SK-N-SH (cell line): ENCODE measurements at regions not wholly inside any gene's neighbourhood (a gene's known extent, or its start where the extent isn't known, plus 50 kb on each side); places are given as distances from the start of the nearest gene placed in this dataset.

Experiments
- CTCF ChIA-PET: fragments of 300-600, 350-600 bp; formaldehyde crosslinking; extraction: SDS; loops from one replicate; lab custom pipeline; 2021; lab: Yijun Ruan, JAX
- POLR2A ChIA-PET: fragments of 350-600 bp; sonication (Branson Sonifier 250); formaldehyde crosslinking; extraction: SDS; loops from one replicate; lab custom pipeline; 2020; ENCODE audit warnings: antibody characterized with exemption, inconsistent platforms; lab: Yijun Ruan, JAX
- DNase-seq: peaks from one replicate; pipeline ENCODE4 v3.0.0; 2012
- H2AFZ ChIP-seq: fragments of 200-600 bp; sonication (generic); 2 replicates; pipeline ENCODE4 v1.8.1; 2016; ENCODE audit warnings: antibody characterized with exemption, mild to moderate bottlenecking, low read depth
- H3F3A ChIP-seq: fragments of 200-600 bp; sonication (generic); replicated peaks from 2 replicates; pipeline ENCODE3; 2016; ENCODE audit warnings: antibody characterized with exemption, mild to moderate bottlenecking; ENCODE audit not compliant: insufficient read depth
- H3K27ac ChIP-seq, 2 experiments: fragments of 200-500 bp in 1 of 2; fragments of 200-600 bp in 1 of 2; sonication (Bioruptor generic) in 1 of 2; sonication (generic), shearing (Covaris generic) in 1 of 2; 2 replicates each; pipeline versions ENCODE4 v1.5.1 to v1.6.1; 2014 to 2016; ENCODE audit warnings: low read depth in 2 of 2, inconsistent platforms in 1 of 2, low read length in 1 of 2, mild to moderate bottlenecking in 1 of 2, mixed read lengths in 1 of 2
- H3K27me3 ChIP-seq: fragments of 200-600 bp; sonication (generic), shearing (Covaris generic); 2 replicates; pipeline ENCODE4 v1.6.1; 2016; ENCODE audit warnings: mixed run types; ENCODE audit not compliant: insufficient read depth
- H3K36me3 ChIP-seq, 2 experiments: fragments of 200-500 bp in 1 of 2; fragments of 200-600 bp in 1 of 2; sonication (Bioruptor generic) in 1 of 2; sonication (generic) in 1 of 2; replicated peaks in 1 of 2; 2 replicates each; pipeline versions ENCODE3 to v1.5.1; 2014 to 2016; ENCODE audit warnings: low read length in 1 of 2, mild to moderate bottlenecking in 1 of 2; ENCODE audit not compliant: insufficient read depth in 2 of 2, control insufficient read depth in 1 of 2
- H3K4me1 ChIP-seq, 2 experiments: fragments of 200-500 bp in 1 of 2; fragments of 200-600 bp in 1 of 2; sonication (Bioruptor generic) in 1 of 2; sonication (generic), shearing (Covaris generic) in 1 of 2; 2 replicates each; pipeline versions ENCODE4 v1.5.1 to v1.6.1; 2014 to 2016; ENCODE audit warnings: low read depth in 1 of 2, low read length in 1 of 2, mixed run types in 1 of 2; ENCODE audit not compliant: insufficient read depth in 2 of 2, control insufficient read depth in 1 of 2
- H3K4me2 ChIP-seq: fragments of 200-600 bp; sonication (generic), shearing (Covaris generic); 2 replicates; pipeline ENCODE4 v1.6.1; 2017; ENCODE audit warnings: mixed run types
- H3K4me3 ChIP-seq, 2 experiments: fragments of 200-500 bp in 1 of 2; fragments of 200-600 bp in 1 of 2; sonication (Bioruptor generic) in 1 of 2; sonication (generic), shearing (Covaris generic) in 1 of 2; 2 replicates each; pipeline versions ENCODE4 v1.5.1 to v1.8.1; 2014 to 2016; ENCODE audit warnings: low read depth in 2 of 2, inconsistent platforms in 1 of 2, low read length in 1 of 2, mild to moderate bottlenecking in 1 of 2, mixed read lengths in 1 of 2, moderate library complexity in 1 of 2
- H3K79me2 ChIP-seq: fragments of 200-600 bp; sonication (generic); 2 replicates; pipeline ENCODE4 v1.8.1; 2017; ENCODE audit warnings: mild to moderate bottlenecking; ENCODE audit not compliant: insufficient read depth
- H3K9ac ChIP-seq: fragments of 200-600 bp; sonication (generic); 2 replicates; pipeline ENCODE4 v1.6.1; 2017; ENCODE audit warnings: mixed run types
- H3K9me2 ChIP-seq: fragments of 200-600 bp; sonication (generic); 2 replicates; pipeline ENCODE4 v1.6.1; 2017; ENCODE audit warnings: mixed run types
- H3K9me3 ChIP-seq: fragments of 200-600 bp; sonication (generic); 2 replicates; pipeline ENCODE4 v1.6.1; 2017; ENCODE audit warnings: mixed run types, mild to moderate bottlenecking, moderate library complexity
- H4K20me1 ChIP-seq: fragments of 200-600 bp; sonication (generic); 2 replicates; pipeline ENCODE4 v1.6.1; 2017; ENCODE audit warnings: mild to moderate bottlenecking, mixed run types; ENCODE audit not compliant: insufficient read depth
- EP300 ChIP-seq, 2 experiments: IDR thresholded peaks; 2 replicates each; pipeline versions ENCODE4 v1.4.0 to v1.6.1; 2012; ENCODE audit warnings: borderline replicate concordance in 1 of 2, low read depth in 1 of 2, low read length in 1 of 2
- EZH2phosphoT487 ChIP-seq: fragments of 200-600 bp; sonication (generic); IDR thresholded peaks from 2 replicates; pipeline ENCODE4 v1.6.1; 2017; ENCODE audit warnings: low read depth, mixed run types, mild to moderate bottlenecking, antibody characterized with exemption, moderate library complexity, borderline replicate concordance
- FOSL2 ChIP-seq: IDR thresholded peaks from 2 replicates; pipeline ENCODE4 v1.4.0; 2012; ENCODE audit warnings: low read depth, mild to moderate bottlenecking, moderate library complexity, borderline replicate concordance
- GABPA ChIP-seq: IDR thresholded peaks from 2 replicates; pipeline ENCODE4 v1.4.0; 2012; ENCODE audit warnings: low read depth, mild to moderate bottlenecking
- JUND ChIP-seq: IDR thresholded peaks from 2 replicates; pipeline ENCODE4 v1.4.0; 2012
- MEF2A ChIP-seq: IDR thresholded peaks from 2 replicates; pipeline ENCODE4 v1.4.0; 2012; ENCODE audit warnings: low read depth, borderline replicate concordance
- NRF1 ChIP-seq: IDR thresholded peaks from 2 replicates; pipeline ENCODE4 v1.6.1; 2012; ENCODE audit warnings: low read depth, mild to moderate bottlenecking, low read length
- POLR2AphosphoS5 ChIP-seq: IDR thresholded peaks from 2 replicates; pipeline ENCODE4 v1.6.1; 2012; ENCODE audit warnings: low read depth, low read length
- SIN3A ChIP-seq: IDR thresholded peaks from 2 replicates; pipeline ENCODE4 v1.6.1; 2012; ENCODE audit warnings: low read depth, mild to moderate bottlenecking, low read length, moderate library complexity, borderline replicate concordance
- SMC3 ChIP-seq: IDR thresholded peaks from 2 replicates; pipeline ENCODE4 v1.6.1; 2012; ENCODE audit warnings: low read depth, low read length, improper control_type of control experiment
- TCF12 ChIP-seq: IDR thresholded peaks from 2 replicates; pipeline ENCODE4 v1.4.0; 2012
- YY1 ChIP-seq: IDR thresholded peaks from 2 replicates; pipeline ENCODE4 v1.4.0; 2012; ENCODE audit warnings: low read depth, mild to moderate bottlenecking
- WGBS: methylation state at CpG from one replicate; pipeline ENCODE4 v1.1.6; 2017; ENCODE audit warnings: low lambda C conversion rate; 5-methylcytosine and 5-hydroxymethylcytosine counted together
- TF ChIP-seq, protein P1 (sequence below): fragments of 150-350 bp; IDR thresholded peaks from 2 replicates; pipeline ENCODE4 v1.6.1; 2016; ENCODE audit warnings: mild to moderate bottlenecking, low read depth, low read length
- TF ChIP-seq, protein P2 (sequence below): IDR thresholded peaks from 2 replicates; pipeline ENCODE4 v1.4.0; 2012; ENCODE audit warnings: low read depth
- TF ChIP-seq, protein P3 (sequence below): IDR thresholded peaks from 2 replicates; pipeline ENCODE4; 2012
- TF ChIP-seq, protein P4 (sequence below): IDR thresholded peaks from 2 replicates; pipeline ENCODE4 v1.4.0; 2012; ENCODE audit warnings: low read depth, borderline replicate concordance
- TF ChIP-seq, protein P5 (sequence below): IDR thresholded peaks from 2 replicates; pipeline ENCODE4 v1.4.0; 2012; ENCODE audit warnings: low read depth, borderline replicate concordance

DNA sequence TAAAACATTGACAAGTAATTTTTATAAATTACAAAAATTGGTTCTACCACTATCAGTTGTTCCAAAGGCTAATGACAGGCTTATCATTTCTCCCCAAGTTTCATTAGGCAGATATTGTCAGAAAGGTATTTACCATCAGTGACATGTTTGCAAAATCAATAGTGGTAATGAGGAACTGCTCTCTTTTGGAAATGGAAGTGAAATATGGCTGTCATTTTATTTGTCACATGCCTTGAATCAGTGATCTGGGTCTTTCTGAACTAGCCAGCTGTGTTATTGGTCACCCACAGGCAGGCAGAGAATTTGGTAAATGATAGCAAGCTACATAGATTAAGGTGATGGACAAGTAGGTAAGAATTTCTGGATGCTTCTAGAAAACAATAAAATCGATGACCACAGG lies 268.0 kb upstream of the ARHGEF26 start:
- Histone ChIP-seq H3K79me2 (no peaks in the 10 kb centered on the region), H2AFZ (no peak overlapping the region), H3K4me1 (no peaks in the 10 kb centered on the region; a peak in 1 of 4 replicates), H3K9me2 (no peaks in the 10 kb centered on the region), H3K4me2 (no peak overlapping the region), H3K9ac (no peak overlapping the region), H3F3A (no peaks in the 10 kb centered on the region), H3K27ac (no peak overlapping the region), H4K20me1 (no peaks in the 10 kb centered on the region), H3K4me3 (no peak overlapping the region), H3K36me3 (no peaks in the 10 kb centered on the region), H3K27me3 (no peaks in the 10 kb centered on the region; the same call in 1 of the 2 replicates), H3K9me3 (no peaks in the 10 kb centered on the region)
- no peak for TF ChIP-seq SMC3
- no peak for TF ChIP-seq TCF12
- no peak for TF ChIP-seq SIN3A
- TF ChIP-seq JUND, result no peak
- TF ChIP-seq, protein P1, sequence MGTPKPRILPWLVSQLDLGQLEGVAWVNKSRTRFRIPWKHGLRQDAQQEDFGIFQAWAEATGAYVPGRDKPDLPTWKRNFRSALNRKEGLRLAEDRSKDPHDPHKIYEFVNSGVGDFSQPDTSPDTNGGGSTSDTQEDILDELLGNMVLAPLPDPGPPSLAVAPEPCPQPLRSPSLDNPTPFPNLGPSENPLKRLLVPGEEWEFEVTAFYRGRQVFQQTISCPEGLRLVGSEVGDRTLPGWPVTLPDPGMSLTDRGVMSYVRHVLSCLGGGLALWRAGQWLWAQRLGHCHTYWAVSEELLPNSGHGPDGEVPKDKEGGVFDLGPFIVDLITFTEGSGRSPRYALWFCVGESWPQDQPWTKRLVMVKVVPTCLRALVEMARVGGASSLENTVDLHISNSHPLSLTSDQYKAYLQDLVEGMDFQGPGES, result no peak
- TF ChIP-seq, protein P2, sequence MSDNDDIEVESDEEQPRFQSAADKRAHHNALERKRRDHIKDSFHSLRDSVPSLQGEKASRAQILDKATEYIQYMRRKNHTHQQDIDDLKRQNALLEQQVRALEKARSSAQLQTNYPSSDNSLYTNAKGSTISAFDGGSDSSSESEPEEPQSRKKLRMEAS, result no peak
- POLR2A ChIA-PET, result no interaction called here
- CTCF ChIA-PET, result no interaction called here
- 14% methylated on average over 1 of the region's 1 CpG for WGBS
- no peak for DNase-seq

DNA sequence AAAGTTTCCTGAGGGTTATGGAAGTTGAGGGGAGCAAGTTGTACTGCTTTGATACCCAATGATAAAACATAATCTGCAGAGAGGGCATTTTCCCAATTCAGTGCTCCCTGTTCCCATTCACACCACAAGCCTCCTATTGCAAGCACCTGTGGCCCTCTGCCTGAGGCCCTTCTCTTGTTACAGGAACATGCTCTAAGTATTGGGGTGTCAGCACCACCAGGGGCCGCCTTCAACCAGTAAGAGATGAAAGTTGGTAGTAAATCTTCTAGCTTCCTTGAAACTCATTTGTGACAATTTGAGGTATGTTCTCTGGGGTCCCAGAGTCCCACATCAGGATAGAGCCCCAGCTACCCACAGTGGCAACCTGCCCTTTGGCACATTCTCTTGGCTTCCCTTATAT lies 265.4 kb upstream of the ARHGEF26 start:
- no peaks in the 10 kb centered on the region for H3K4me1 ChIP-seq
- no peak overlapping the region for H3K9ac ChIP-seq
- no peak overlapping the region for H3K4me3 ChIP-seq
- no peaks in the 10 kb centered on the region for H3K9me3 ChIP-seq
- POLR2A ChIA-PET, result no interaction called here
- H3K79me2 ChIP-seq, result no peaks in the 10 kb centered on the region
- H3F3A ChIP-seq, result no peaks in the 10 kb centered on the region
- H3K27ac ChIP-seq, result no peak overlapping the region
- no peak overlapping the region for H2AFZ ChIP-seq
- H3K36me3 ChIP-seq, result no peaks in the 10 kb centered on the region
- H3K9me2 ChIP-seq, result no peaks in the 10 kb centered on the region
- CTCF ChIA-PET, result no interaction called here
- DNase-seq, result no peak
- no peaks in the 10 kb centered on the region; the same call in 1 of the 2 replicates for H3K27me3 ChIP-seq
- TF ChIP-seq, protein P3, sequence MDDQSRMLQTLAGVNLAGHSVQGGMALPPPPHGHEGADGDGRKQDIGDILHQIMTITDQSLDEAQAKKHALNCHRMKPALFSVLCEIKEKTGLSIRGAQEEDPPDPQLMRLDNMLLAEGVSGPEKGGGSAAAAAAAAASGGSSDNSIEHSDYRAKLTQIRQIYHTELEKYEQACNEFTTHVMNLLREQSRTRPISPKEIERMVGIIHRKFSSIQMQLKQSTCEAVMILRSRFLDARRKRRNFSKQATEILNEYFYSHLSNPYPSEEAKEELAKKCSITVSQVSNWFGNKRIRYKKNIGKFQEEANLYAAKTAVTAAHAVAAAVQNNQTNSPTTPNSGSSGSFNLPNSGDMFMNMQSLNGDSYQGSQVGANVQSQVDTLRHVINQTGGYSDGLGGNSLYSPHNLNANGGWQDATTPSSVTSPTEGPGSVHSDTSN, result no peak
- no peak for TF ChIP-seq EZH2phosphoT487
- no peak for TF ChIP-seq YY1
- TF ChIP-seq GABPA, result no peak
- no peak for TF ChIP-seq TCF12
- TF ChIP-seq, protein P4, sequence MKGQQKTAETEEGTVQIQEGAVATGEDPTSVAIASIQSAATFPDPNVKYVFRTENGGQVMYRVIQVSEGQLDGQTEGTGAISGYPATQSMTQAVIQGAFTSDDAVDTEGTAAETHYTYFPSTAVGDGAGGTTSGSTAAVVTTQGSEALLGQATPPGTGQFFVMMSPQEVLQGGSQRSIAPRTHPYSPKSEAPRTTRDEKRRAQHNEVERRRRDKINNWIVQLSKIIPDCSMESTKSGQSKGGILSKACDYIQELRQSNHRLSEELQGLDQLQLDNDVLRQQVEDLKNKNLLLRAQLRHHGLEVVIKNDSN, result no peak
- no peak for TF ChIP-seq POLR2AphosphoS5
- no peak for TF ChIP-seq NRF1
- no peak for TF ChIP-seq EP300 (IDR thresholded peaks at IDR 0.05; ENCODE audit: borderline replicate concordance in 1 of 2, low read depth in 1 of 2, low read length in 1 of 2)
- TF ChIP-seq, protein P5, sequence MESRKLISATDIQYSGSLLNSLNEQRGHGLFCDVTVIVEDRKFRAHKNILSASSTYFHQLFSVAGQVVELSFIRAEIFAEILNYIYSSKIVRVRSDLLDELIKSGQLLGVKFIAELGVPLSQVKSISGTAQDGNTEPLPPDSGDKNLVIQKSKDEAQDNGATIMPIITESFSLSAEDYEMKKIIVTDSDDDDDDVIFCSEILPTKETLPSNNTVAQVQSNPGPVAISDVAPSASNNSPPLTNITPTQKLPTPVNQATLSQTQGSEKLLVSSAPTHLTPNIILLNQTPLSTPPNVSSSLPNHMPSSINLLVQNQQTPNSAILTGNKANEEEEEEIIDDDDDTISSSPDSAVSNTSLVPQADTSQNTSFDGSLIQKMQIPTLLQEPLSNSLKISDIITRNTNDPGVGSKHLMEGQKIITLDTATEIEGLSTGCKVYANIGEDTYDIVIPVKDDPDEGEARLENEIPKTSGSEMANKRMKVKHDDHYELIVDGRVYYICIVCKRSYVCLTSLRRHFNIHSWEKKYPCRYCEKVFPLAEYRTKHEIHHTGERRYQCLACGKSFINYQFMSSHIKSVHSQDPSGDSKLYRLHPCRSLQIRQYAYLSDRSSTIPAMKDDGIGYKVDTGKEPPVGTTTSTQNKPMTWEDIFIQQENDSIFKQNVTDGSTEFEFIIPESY, result no peak
- no peak for TF ChIP-seq MEF2A
- no peak for TF ChIP-seq FOSL2
- H4K20me1 ChIP-seq, result no peaks in the 10 kb centered on the region
- 67% methylated on average over 1 of the region's 1 CpG for WGBS
- H3K4me2 ChIP-seq, result no peak overlapping the region
